ENCODE measurements at regions not wholly inside any gene's neighbourhood (a gene's known extent, or its start where the extent isn't known, plus 50 kb on each side); places are given as distances from the start of the nearest gene placed in this dataset.

DNA sequence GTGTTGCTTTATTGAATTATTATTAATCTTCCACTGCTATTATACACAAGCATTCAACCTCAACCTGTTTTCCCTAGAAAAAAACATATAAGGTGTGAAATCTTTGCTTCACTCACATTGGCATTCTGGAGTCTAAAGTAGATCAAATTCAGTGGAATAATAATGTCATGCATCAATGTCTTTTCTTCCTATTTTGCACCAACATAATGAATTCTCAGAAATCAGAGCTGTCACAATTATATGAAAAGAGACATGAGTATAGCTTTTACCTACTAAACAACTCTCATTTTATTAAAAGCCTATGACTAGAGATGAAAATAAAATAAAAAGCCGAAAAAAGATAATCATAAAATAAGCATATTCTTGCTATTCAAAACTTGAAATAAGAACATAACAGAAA is 96.3 kb upstream of the QRFPR start:
- TF ChIP-seq, protein P1, sequence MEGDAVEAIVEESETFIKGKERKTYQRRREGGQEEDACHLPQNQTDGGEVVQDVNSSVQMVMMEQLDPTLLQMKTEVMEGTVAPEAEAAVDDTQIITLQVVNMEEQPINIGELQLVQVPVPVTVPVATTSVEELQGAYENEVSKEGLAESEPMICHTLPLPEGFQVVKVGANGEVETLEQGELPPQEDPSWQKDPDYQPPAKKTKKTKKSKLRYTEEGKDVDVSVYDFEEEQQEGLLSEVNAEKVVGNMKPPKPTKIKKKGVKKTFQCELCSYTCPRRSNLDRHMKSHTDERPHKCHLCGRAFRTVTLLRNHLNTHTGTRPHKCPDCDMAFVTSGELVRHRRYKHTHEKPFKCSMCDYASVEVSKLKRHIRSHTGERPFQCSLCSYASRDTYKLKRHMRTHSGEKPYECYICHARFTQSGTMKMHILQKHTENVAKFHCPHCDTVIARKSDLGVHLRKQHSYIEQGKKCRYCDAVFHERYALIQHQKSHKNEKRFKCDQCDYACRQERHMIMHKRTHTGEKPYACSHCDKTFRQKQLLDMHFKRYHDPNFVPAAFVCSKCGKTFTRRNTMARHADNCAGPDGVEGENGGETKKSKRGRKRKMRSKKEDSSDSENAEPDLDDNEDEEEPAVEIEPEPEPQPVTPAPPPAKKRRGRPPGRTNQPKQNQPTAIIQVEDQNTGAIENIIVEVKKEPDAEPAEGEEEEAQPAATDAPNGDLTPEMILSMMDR (IDR thresholded peaks at IDR 0.05; ENCODE audit: unreplicated experiment) = no peak
- Mint-ChIP-seq H3K27me3 (ENCODE audit: unreplicated experiment) (no peaks in the 10 kb centered on the region), H3K9me3 (ENCODE audit: low read depth, unreplicated experiment) (peaks cover 2% of the 10 kb centered on the region), H3K4me1 (ENCODE audit: low read depth, unreplicated experiment) (no peaks in the 10 kb centered on the region), H3K4me3 (ENCODE audit: low read depth, unreplicated experiment) (no peak overlapping the region), H3K27ac (ENCODE audit: unreplicated experiment) (no peak overlapping the region), H3K36me3 (ENCODE audit: insufficient read depth, unreplicated experiment) (no peaks in the 10 kb centered on the region)
- DNase-seq = no peak
- intact Hi-C loops (cut with micrococcal nuclease; ENCODE audit: unreplicated experiment) = no loop called here
- CTCF ChIA-PET = no interaction called here
- no TSS peak for BruUV-seq (replicated peaks)

DNA sequence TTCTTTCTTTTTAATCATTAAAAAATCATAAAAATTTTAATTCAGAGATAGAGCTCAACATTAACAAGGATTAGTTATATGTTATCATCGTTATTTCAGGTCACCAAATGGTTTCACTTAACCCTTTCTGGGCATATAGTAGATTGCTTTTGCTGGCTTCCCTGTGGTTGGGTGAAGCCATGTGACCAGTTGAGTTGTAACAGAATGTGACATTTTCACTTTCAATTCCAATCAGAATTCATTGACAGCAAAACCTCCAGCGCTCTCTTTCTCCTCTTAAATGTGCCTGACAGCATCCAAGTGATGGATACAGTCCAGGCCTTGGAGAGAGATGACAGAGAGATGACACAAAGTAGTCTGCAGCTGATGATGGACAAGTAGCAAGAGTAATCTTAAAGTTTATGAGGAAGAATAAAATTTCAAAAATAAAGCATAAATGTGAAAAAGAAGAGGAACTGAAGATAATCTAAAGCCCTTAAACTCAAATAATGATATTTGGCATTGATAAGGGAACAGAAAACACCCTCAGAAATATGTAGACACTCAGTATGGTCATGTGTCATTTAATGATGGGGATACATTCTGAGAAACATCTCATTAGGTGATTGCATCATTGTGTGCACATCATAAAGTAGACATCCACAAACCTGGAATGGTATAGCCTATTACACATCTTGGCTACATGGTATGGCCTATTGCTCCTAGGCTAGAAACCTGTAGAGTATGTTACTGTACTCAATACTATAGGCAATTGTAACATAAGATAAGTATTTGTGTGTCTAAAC is 92.3 kb upstream of the QRFPR start:
- H3K27ac Mint-ChIP-seq (ENCODE audit: unreplicated experiment) = no peak overlapping the region
- H3K9me3 Mint-ChIP-seq (ENCODE audit: low read depth, unreplicated experiment) = peaks cover 2% of the 10 kb centered on the region
- intact Hi-C loops (cut with micrococcal nuclease; ENCODE audit: unreplicated experiment) = no loop called here
- TF ChIP-seq, protein P1 (IDR thresholded peaks at IDR 0.05; ENCODE audit: unreplicated experiment) = no peak
- H3K36me3 Mint-ChIP-seq (ENCODE audit: insufficient read depth, unreplicated experiment) = no peaks in the 10 kb centered on the region
- DNase-seq = no peak
- H3K4me3 Mint-ChIP-seq (ENCODE audit: low read depth, unreplicated experiment) = no peak overlapping the region
- H3K27me3 Mint-ChIP-seq (ENCODE audit: unreplicated experiment) = no peaks in the 10 kb centered on the region
- CTCF ChIA-PET = interaction anchor here (0.9 kb wide), 1 partner anchor 11 kb away, joined by 3 read pairs; no protein-coding TSS in a partner anchor
- BruUV-seq (replicated peaks) = no TSS peak
- no peaks in the 10 kb centered on the region for H3K4me1 Mint-ChIP-seq (ENCODE audit: low read depth, unreplicated experiment)

DNA sequence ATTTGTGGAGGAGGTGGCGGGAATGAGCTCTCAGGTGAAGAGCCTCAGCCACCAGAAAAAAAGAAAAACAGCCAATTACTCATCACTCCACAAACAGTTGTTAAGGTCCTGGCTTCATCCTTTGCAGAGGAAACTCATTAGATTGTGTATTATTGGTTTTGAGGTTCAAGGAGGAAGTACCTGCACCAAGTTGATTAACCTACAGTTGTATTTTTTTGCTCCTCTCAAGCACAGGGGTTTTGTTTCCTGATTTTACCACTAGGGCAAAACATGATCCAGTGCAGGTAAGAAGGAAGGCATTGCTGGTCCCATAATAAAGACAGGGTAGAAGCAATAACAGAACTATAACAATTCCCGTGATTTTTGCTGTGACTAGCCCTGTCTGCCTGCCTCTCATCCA is 84.0 kb upstream of the QRFPR start:
- CTCF ChIA-PET = interaction anchor here (0.6 kb wide), 1 partner anchor 318 kb away, joined by 5 read pairs; no protein-coding TSS in a partner anchor
- no peak overlapping the region for H3K4me3 Mint-ChIP-seq (ENCODE audit: low read depth, unreplicated experiment)
- intact Hi-C loops (cut with micrococcal nuclease; ENCODE audit: unreplicated experiment) = no loop called here
- H3K27me3 Mint-ChIP-seq (ENCODE audit: unreplicated experiment) = no peaks in the 10 kb centered on the region
- BruUV-seq (replicated peaks) = no TSS peak
- no peak for DNase-seq
- H3K36me3 Mint-ChIP-seq (ENCODE audit: insufficient read depth, unreplicated experiment) = no peaks in the 10 kb centered on the region
- no peaks in the 10 kb centered on the region for H3K4me1 Mint-ChIP-seq (ENCODE audit: low read depth, unreplicated experiment)
- TF ChIP-seq, protein P1 (IDR thresholded peaks at IDR 0.05; ENCODE audit: unreplicated experiment) = no peak
- H3K9me3 Mint-ChIP-seq (ENCODE audit: low read depth, unreplicated experiment) = no peaks in the 10 kb centered on the region
- no peak overlapping the region for H3K27ac Mint-ChIP-seq (ENCODE audit: unreplicated experiment)

DNA sequence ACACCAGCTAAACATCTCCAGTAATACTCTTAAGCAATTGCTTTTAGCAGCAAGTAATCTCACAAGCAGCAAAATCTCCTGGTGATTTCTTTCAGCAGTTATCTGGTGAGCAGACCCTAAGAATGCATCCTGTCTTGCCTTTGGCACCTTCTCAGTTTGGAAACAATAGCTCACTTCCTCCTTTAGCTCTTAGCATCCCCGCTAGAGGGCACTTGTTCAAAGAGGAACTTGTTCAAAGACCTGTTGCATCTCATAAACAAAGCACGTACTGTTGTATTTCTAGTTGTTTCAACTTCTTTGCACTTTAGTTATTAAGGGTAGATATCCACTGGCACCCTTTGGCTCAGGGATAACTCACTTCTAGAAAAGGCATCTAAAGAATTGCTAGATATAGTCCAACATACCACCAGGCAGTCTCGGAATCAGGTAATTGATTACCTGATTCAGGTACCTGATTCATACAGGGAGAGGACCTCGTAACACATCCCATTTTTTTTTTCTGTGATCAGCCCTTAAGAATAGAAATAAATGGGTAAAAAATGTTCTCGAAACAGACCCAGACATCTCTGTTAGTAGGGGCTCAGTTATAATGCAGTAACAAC is 81.9 kb upstream of the QRFPR start:
- no peak overlapping the region for H3K27ac Mint-ChIP-seq (ENCODE audit: unreplicated experiment)
- peak; percentile 58 for DNase-seq
- intact Hi-C loops (cut with micrococcal nuclease; ENCODE audit: unreplicated experiment) = loop anchor here (2.0 kb wide), 2 partner anchors 92 to 274 kb away; no protein-coding TSS in a partner anchor
- H3K4me1 Mint-ChIP-seq (ENCODE audit: low read depth, unreplicated experiment) = no peaks in the 10 kb centered on the region
- BruUV-seq (replicated peaks) = no TSS peak
- TF ChIP-seq, protein P1 (IDR thresholded peaks at IDR 0.05; ENCODE audit: unreplicated experiment) = peak; percentile 27
- no peaks in the 10 kb centered on the region for H3K27me3 Mint-ChIP-seq (ENCODE audit: unreplicated experiment)
- H3K4me3 Mint-ChIP-seq (ENCODE audit: low read depth, unreplicated experiment) = no peak overlapping the region
- H3K36me3 Mint-ChIP-seq (ENCODE audit: insufficient read depth, unreplicated experiment) = no peaks in the 10 kb centered on the region
- CTCF ChIA-PET = interaction anchor here (0.7 to 1.5 kb wide), 7 partner anchors 10 to 284 kb away, joined by 3 to 9 read pairs (median 4); no protein-coding TSS in a partner anchor
- H3K9me3 Mint-ChIP-seq (ENCODE audit: low read depth, unreplicated experiment) = no peaks in the 10 kb centered on the region
